HEK293T (cell line): ENCODE measurements at regions not wholly inside any gene's neighbourhood (a gene's known extent, or its start where the extent isn't known, plus 50 kb on each side); places are given as distances from the start of the nearest gene placed in this dataset.

ENCODE experiments used
- CTBP1 ChIP-seq: fragments of 450-650 bp; IDR thresholded peaks from 2 replicates; pipeline ENCODE4 v1.6.1; 2016; ENCODE audit warnings: borderline replicate concordance
- ELF4 ChIP-seq: fragments of 450-650 bp; IDR thresholded peaks from 2 replicates; pipeline ENCODE4 v1.6.1; 2017; ENCODE audit warnings: antibody characterized with exemption
- FOXA1 ChIP-seq: fragments of 450-650 bp; IDR thresholded peaks from 2 replicates; pipeline ENCODE4 v1.6.1; 2016; ENCODE audit warnings: mild to moderate bottlenecking
- FOXM1 ChIP-seq: fragments of 450-650 bp; IDR thresholded peaks from 2 replicates; pipeline ENCODE4 v1.6.1; 2017; ENCODE audit warnings: mild to moderate bottlenecking, borderline replicate concordance
- HDGF ChIP-seq: fragments of 450-650 bp; IDR thresholded peaks from 2 replicates; pipeline ENCODE4 v1.6.1; 2017; ENCODE audit warnings: antibody characterized with exemption, borderline replicate concordance
- L3MBTL2 ChIP-seq: fragments of 450-650 bp; conservative IDR thresholded peaks from 2 replicates; pipeline ENCODE4 v1.6.1; 2016; ENCODE audit warnings: mild to moderate bottlenecking
- LEF1 ChIP-seq: fragments of 450-650 bp; IDR thresholded peaks from 2 replicates; pipeline ENCODE4 v1.6.1; 2017; ENCODE audit warnings: mild to moderate bottlenecking, borderline replicate concordance
- SP1 ChIP-seq: fragments of 450-650 bp; IDR thresholded peaks from 2 replicates; pipeline ENCODE4 v1.6.1; 2017
- SUZ12 ChIP-seq: fragments of 450-650 bp; IDR thresholded peaks from 2 replicates; pipeline ENCODE4 v1.6.1; 2016; ENCODE audit warnings: mild to moderate bottlenecking
- TARDBP ChIP-seq: fragments of 450-650 bp; IDR thresholded peaks from 2 replicates; pipeline ENCODE4 v1.6.1; 2016
- ZNF384 ChIP-seq: fragments of 450-650 bp; IDR thresholded peaks from 2 replicates; pipeline ENCODE4 v1.6.1; 2016
- TF ChIP-seq, protein P1 (sequence below): fragments of 450-650 bp; IDR thresholded peaks from 2 replicates; pipeline ENCODE4 v1.6.1; 2016

DNA sequence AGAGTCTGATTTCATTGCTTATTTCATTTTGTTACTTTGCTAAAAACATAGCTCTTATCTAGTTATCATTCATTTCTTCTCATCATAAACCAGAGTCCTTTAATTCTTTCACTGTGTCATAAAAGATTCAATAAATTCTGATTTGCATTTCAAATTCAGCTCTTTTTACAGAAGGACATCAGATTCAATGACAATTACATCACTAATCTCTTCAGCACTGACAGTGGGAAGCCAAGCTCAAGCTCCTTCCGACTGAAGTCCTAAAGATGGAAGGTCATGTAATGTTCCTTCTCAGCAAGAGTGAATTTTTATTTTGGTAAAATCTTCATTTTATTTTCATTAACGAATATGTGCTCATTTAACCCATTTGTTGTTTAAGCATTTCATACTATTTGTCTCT lies 530.7 kb upstream of the ADGRL2 start:
- TF ChIP-seq L3MBTL2 (no peak), SUZ12 (no peak), LEF1 (no peak), FOXA1 (no peak), HDGF (no peak), ELF4 (no peak), FOXM1 (no peak), SP1 (no peak), TARDBP (no peak), CTBP1 (no peak), ZNF384 (no peak)
- TF ChIP-seq, protein P1, sequence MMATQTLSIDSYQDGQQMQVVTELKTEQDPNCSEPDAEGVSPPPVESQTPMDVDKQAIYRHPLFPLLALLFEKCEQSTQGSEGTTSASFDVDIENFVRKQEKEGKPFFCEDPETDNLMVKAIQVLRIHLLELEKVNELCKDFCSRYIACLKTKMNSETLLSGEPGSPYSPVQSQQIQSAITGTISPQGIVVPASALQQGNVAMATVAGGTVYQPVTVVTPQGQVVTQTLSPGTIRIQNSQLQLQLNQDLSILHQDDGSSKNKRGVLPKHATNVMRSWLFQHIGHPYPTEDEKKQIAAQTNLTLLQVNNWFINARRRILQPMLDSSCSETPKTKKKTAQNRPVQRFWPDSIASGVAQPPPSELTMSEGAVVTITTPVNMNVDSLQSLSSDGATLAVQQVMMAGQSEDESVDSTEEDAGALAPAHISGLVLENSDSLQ = no peak
